ENCODE measurements at regions not wholly inside any gene's neighbourhood (a gene's known extent, or its start where the extent isn't known, plus 50 kb on each side); places are given as distances from the start of the nearest gene placed in this dataset.
A peak's percentile ranks its signal among the peaks of the same experiment; 100 is the strongest.

GRCh38 chr7:119515214-119515613 is 757.8 kb upstream of the KCND2 start:
- DNase-seq (ENCODE audit: low read depth in 2 of 2), result no peak
- H3K4me3 ChIP-seq (replicated peaks in 1 of 2; ENCODE audit: low read depth in 2 of 2, low read length in 2 of 2), result no peak overlapping the region
- TF ChIP-seq CTCF (IDR thresholded peaks at IDR 0.05; ENCODE audit: low read depth, low read length), result no peak

GRCh38 chr7:119515962-119516361 is 757.0 kb upstream of the KCND2 start:
- no peak for TF ChIP-seq CTCF (IDR thresholded peaks at IDR 0.05; ENCODE audit: low read depth, low read length)
- DNase-seq (ENCODE audit: low read depth in 2 of 2), result no peak

GRCh38 chr7:119522263-119522662 is 750.7 kb upstream of the KCND2 start:
- no peak for TF ChIP-seq CTCF (IDR thresholded peaks at IDR 0.05; ENCODE audit: low read depth, low read length)
- no peak for DNase-seq (ENCODE audit: low read depth in 2 of 2)
- H3K4me3 ChIP-seq (replicated peaks in 1 of 2; ENCODE audit: low read depth in 2 of 2, low read length in 2 of 2), result no peak overlapping the region

More at GRCh38 chr7:119515962-119516361, 757.0 kb upstream of the KCND2 start:
- H3K4me3 ChIP-seq (replicated peaks in 1 of 2; ENCODE audit: low read depth in 2 of 2, low read length in 2 of 2), result no peak overlapping the region

GRCh38 chr7:119522698-119523097 is 750.3 kb upstream of the KCND2 start:
- DNase-seq (ENCODE audit: low read depth in 2 of 2), result no peak
- TF ChIP-seq CTCF (IDR thresholded peaks at IDR 0.05; ENCODE audit: low read depth, low read length), result no peak
- no peak overlapping the region for H3K4me3 ChIP-seq (replicated peaks in 1 of 2; ENCODE audit: low read depth in 2 of 2, low read length in 2 of 2)

GRCh38 chr7:119545118-119545517 is 727.9 kb upstream of the KCND2 start:
- peak; percentile 7 to 44 for DNase-seq (ENCODE audit: low read depth in 2 of 2)
- no peak overlapping the region for H3K4me3 ChIP-seq (replicated peaks in 1 of 2; ENCODE audit: low read depth in 2 of 2, low read length in 2 of 2)
- no peak for TF ChIP-seq CTCF (IDR thresholded peaks at IDR 0.05; ENCODE audit: low read depth, low read length)

- no peak for DNase-seq (ENCODE audit: low read depth in 2 of 2)
- no peak for TF ChIP-seq CTCF (IDR thresholded peaks at IDR 0.05; ENCODE audit: low read depth, low read length)
- H3K4me3 ChIP-seq (replicated peaks in 1 of 2; ENCODE audit: low read depth in 2 of 2, low read length in 2 of 2), result no peak overlapping the region
These were observed 717.2 kb upstream of the KCND2 start for GRCh38 chr7:119555788-119556187.

- no peak overlapping the region for H3K4me3 ChIP-seq (replicated peaks in 1 of 2; ENCODE audit: low read depth in 2 of 2, low read length in 2 of 2)
- DNase-seq (ENCODE audit: low read depth in 2 of 2), result no peak
- no peak for TF ChIP-seq CTCF (IDR thresholded peaks at IDR 0.05; ENCODE audit: low read depth, low read length)
These were observed 716.5 kb upstream of the KCND2 start for GRCh38 chr7:119556436-119556835.
